ENCODE measurements at regions not wholly inside any gene's neighbourhood (a gene's known extent, or its start where the extent isn't known, plus 50 kb on each side); places are given as distances from the start of the nearest gene placed in this dataset.
"Not testable (repeated sequence)": the region's sequence is repeated elsewhere in the genome, so short reads cannot be mapped to it uniquely, and the experiment has no call there.

- DNase-seq (ENCODE audit: low read depth, low spot score): peak; percentile 30
- H3K27ac ChIP-seq (ENCODE audit: control insufficient read depth, insufficient read depth, low read length); H4K20me1 ChIP-seq (ENCODE audit: control insufficient read depth, extremely low read depth, insufficient read depth, low read length); H3K79me2 ChIP-seq (ENCODE audit: control insufficient read depth, insufficient read depth, low read length); H3K4me1 ChIP-seq (ENCODE audit: control insufficient read depth, extremely low read depth, insufficient read depth, low read length); H2AFZ ChIP-seq (ENCODE audit: control insufficient read depth, low read length); dilution Hi-C loops (cut with MboI; ENCODE audit: extremely low pct_ligation_motif_present, low sequenced_read_pairs); H3K9me3 ChIP-seq (ENCODE audit: control insufficient read depth, low read depth, low read length); H3K9me1 ChIP-seq (ENCODE audit: control insufficient read depth, extremely low read depth, insufficient read depth, low read length); H3K4me3 ChIP-seq (ENCODE audit: control insufficient read depth in 2 of 3, extremely low read depth in 1 of 3, insufficient read depth in 2 of 3, low read depth in 1 of 3, low read length in 3 of 3); H3K9ac ChIP-seq (ENCODE audit: control insufficient read depth, extremely low read depth, insufficient read depth, low read length); H3K4me2 ChIP-seq (ENCODE audit: control insufficient read depth, extremely low read depth, insufficient read depth, low read depth, low read length); H3K27me3 ChIP-seq (ENCODE audit: control insufficient read depth, extremely low read depth, insufficient read depth, low read length); H3K36me3 ChIP-seq (ENCODE audit: control insufficient read depth in 2 of 2, extremely low read depth in 1 of 2, insufficient read depth in 2 of 2, low read length in 2 of 2); FAIRE-seq: not testable (repeated sequence)
- peak; percentile 60 to 76 (median 66) for TF ChIP-seq CTCF (optimal IDR thresholded peaks at IDR 0.05 in 1 of 3, IDR thresholded peaks at IDR 0.05 in 1 of 3, conservative IDR thresholded peaks at IDR 0.05 in 1 of 3; ENCODE audit: extremely low read depth in 1 of 3, insufficient read depth in 2 of 3, low read length in 3 of 3)
These were observed 214.8 kb downstream of the UNC5CL start for GRCh38 chr6:40823917-40824891.

- TF ChIP-seq CTCF (optimal IDR thresholded peaks at IDR 0.05 in 1 of 3, IDR thresholded peaks at IDR 0.05 in 1 of 3, conservative IDR thresholded peaks at IDR 0.05 in 1 of 3; ENCODE audit: extremely low read depth in 1 of 3, insufficient read depth in 2 of 3, low read length in 3 of 3): no peak
- no peak for TF ChIP-seq EZH2 (IDR thresholded peaks at IDR 0.05; ENCODE audit: low read length)
These were observed 216.4 kb downstream of the UNC5CL start for GRCh38 chr6:40822619-40823018.

More at GRCh38 chr6:40822619-40823018, 216.4 kb downstream of the UNC5CL start:
- no peaks in the 10 kb centered on the region for H4K20me1 ChIP-seq (ENCODE audit: control insufficient read depth, extremely low read depth, insufficient read depth, low read length)
- peaks cover 5% of the 10 kb centered on the region for H3K27me3 ChIP-seq (ENCODE audit: control insufficient read depth, extremely low read depth, insufficient read depth, low read length)
- H3K79me2 ChIP-seq (ENCODE audit: control insufficient read depth, insufficient read depth, low read length): no peaks in the 10 kb centered on the region
- no peak overlapping the region for H2AFZ ChIP-seq (ENCODE audit: control insufficient read depth, low read length)
- no peak overlapping the region for H3K4me3 ChIP-seq (ENCODE audit: control insufficient read depth in 2 of 3, extremely low read depth in 1 of 3, insufficient read depth in 2 of 3, low read depth in 1 of 3, low read length in 3 of 3)
- no peaks in the 10 kb centered on the region for H3K9me3 ChIP-seq (ENCODE audit: control insufficient read depth, low read depth, low read length)
- DNase-seq (ENCODE audit: low read depth, low spot score) (no peak), FAIRE-seq (no peak)
- H3K27ac ChIP-seq (ENCODE audit: control insufficient read depth, insufficient read depth, low read length): no peak overlapping the region
- no peaks in the 10 kb centered on the region for H3K4me1 ChIP-seq (ENCODE audit: control insufficient read depth, extremely low read depth, insufficient read depth, low read length)
- dilution Hi-C loops (cut with MboI; ENCODE audit: extremely low pct_ligation_motif_present, low sequenced_read_pairs): no loop called here
- H3K36me3 ChIP-seq (ENCODE audit: control insufficient read depth in 2 of 2, extremely low read depth in 1 of 2, insufficient read depth in 2 of 2, low read length in 2 of 2): no peaks in the 10 kb centered on the region
- no peak overlapping the region for H3K9ac ChIP-seq (ENCODE audit: control insufficient read depth, extremely low read depth, insufficient read depth, low read length)
- H3K4me2 ChIP-seq (ENCODE audit: control insufficient read depth, extremely low read depth, insufficient read depth, low read depth, low read length): no peak overlapping the region
- no peaks in the 10 kb centered on the region for H3K9me1 ChIP-seq (ENCODE audit: control insufficient read depth, extremely low read depth, insufficient read depth, low read length)
